MV-4-11 (cell line): ENCODE measurements at regions not wholly inside any gene's neighbourhood (a gene's known extent, or its start where the extent isn't known, plus 50 kb on each side); places are given as distances from the start of the nearest gene placed in this dataset.
"Not testable (repeated sequence)": the region's sequence is repeated elsewhere in the genome, so short reads cannot be mapped to it uniquely, and the experiment has no call there.

Source experiments
- DNase-seq: peaks from one replicate; lab custom pipeline; 2025; lab: John Stamatoyannopoulos, UW

- DNase-seq: no peak
Measured at GRCh38 chr3:26145769-26146168, 355.9 kb downstream of the OXSM start.

- DNase-seq: not testable (repeated sequence)
Measured at GRCh38 chr3:26157428-26157827, 367.5 kb downstream of the OXSM start.

- no peak for DNase-seq
Measured at GRCh38 chr3:26171006-26171405, 381.1 kb downstream of the OXSM start.

GRCh38 chr3:26191556-26191955 is 401.7 kb downstream of the OXSM start:
- no peak for DNase-seq

- no peak for DNase-seq
Measured at GRCh38 chr3:26193558-26193957, 403.7 kb downstream of the OXSM start.

- DNase-seq: no peak
Measured at GRCh38 chr3:26196781-26197180, 406.9 kb downstream of the OXSM start.

GRCh38 chr3:26198609-26199008 is 408.7 kb downstream of the OXSM start:
- DNase-seq: no peak

- DNase-seq: no peak
Measured at GRCh38 chr3:26202169-26202568, 412.3 kb downstream of the OXSM start.

- no peak for DNase-seq
Measured at GRCh38 chr3:26205475-26205874, 415.6 kb downstream of the OXSM start.

GRCh38 chr3:26208201-26208600 is 414.4 kb upstream of the LRRC3B start:
- no peak for DNase-seq

- DNase-seq: no peak
Measured at GRCh38 chr3:26229801-26230200, 392.8 kb upstream of the LRRC3B start.

GRCh38 chr3:26233374-26233773 is 389.2 kb upstream of the LRRC3B start:
- DNase-seq: peak; percentile 11

GRCh38 chr3:26236531-26236930 is 386.0 kb upstream of the LRRC3B start:
- no peak for DNase-seq

- DNase-seq: peak; percentile 70
Measured at GRCh38 chr3:26237036-26237682, 385.4 kb upstream of the LRRC3B start.

- not testable (repeated sequence) for DNase-seq
Measured at GRCh38 chr3:26244586-26244985, 378.0 kb upstream of the LRRC3B start.

- DNase-seq: no peak
Measured at GRCh38 chr3:26245236-26245635, 377.3 kb upstream of the LRRC3B start.

GRCh38 chr3:26246901-26247300 is 375.7 kb upstream of the LRRC3B start:
- no peak for DNase-seq

GRCh38 chr3:26247712-26248111 is 374.9 kb upstream of the LRRC3B start:
- DNase-seq: no peak

GRCh38 chr3:26252001-26252400 is 370.6 kb upstream of the LRRC3B start:
- DNase-seq: no peak

- no peak for DNase-seq
Measured at GRCh38 chr3:26256224-26256623, 366.3 kb upstream of the LRRC3B start.

- no peak for DNase-seq
Measured at GRCh38 chr3:26259176-26259575, 363.4 kb upstream of the LRRC3B start.

GRCh38 chr3:26260139-26260538 is 362.4 kb upstream of the LRRC3B start:
- DNase-seq: no peak

GRCh38 chr3:26264708-26265107 is 357.9 kb upstream of the LRRC3B start:
- no peak for DNase-seq

GRCh38 chr3:26271848-26272247 is 350.7 kb upstream of the LRRC3B start:
- DNase-seq: no peak
